Heart right ventricle (tissue), 16 donors: ENCODE measurements at regions not wholly inside any gene's neighbourhood (a gene's known extent, or its start where the extent isn't known, plus 50 kb on each side); places are given as distances from the start of the nearest gene placed in this dataset.

Source experiments
- ATAC-seq, 8 donors: fragments of 200-7000 bp; cut with Tn5 transposase; one replicate each; pipeline ENCODE4 v1.9.1; 2020; ENCODE audit warnings: mild to moderate bottlenecking in 8 of 8, moderate library complexity in 8 of 8, moderate number of reproducible peaks in 1 of 8
- DNase-seq, 2 donors: peaks; one replicate each; pipeline ENCODE4 v3.0.0-alpha.2; 2020
- H3K27ac ChIP-seq, 10 donors: fragments of 200-600 bp; sonication (generic) in 2 of 10; one replicate each; pipeline versions ENCODE4 v1.5.0 to v1.8.0; 2020 to 2022; ENCODE audit warnings: mild to moderate bottlenecking in 3 of 10
- H3K27me3 ChIP-seq, 7 donors: fragments of 200-600 bp; one replicate each; pipeline ENCODE4 v1.8.0; 2021 to 2022; ENCODE audit warnings: mild to moderate bottlenecking in 2 of 7
- H3K36me3 ChIP-seq, 9 donors: fragments of 200-600 bp; sonication (generic) in 1 of 9; one replicate each; pipeline versions ENCODE4 v1.5.0 to v1.8.0; 2020 to 2022; ENCODE audit warnings: mild to moderate bottlenecking in 2 of 9
- H3K4me1 ChIP-seq, 9 donors: fragments of 200-600 bp; sonication (generic) in 1 of 9; one replicate each; pipeline versions ENCODE4 v1.5.0 to v1.8.0; 2020 to 2022; ENCODE audit warnings: mild to moderate bottlenecking in 4 of 9
- H3K4me3 ChIP-seq, 10 donors: fragments of 200-600 bp; sonication (generic) in 2 of 10; one replicate each; pipeline versions ENCODE4 v1.5.0 to v1.8.0; 2020 to 2022; ENCODE audit warnings: mild to moderate bottlenecking in 7 of 10, moderate library complexity in 2 of 10
- H3K9me3 ChIP-seq, 11 donors: fragments of 200-600 bp in 10 of 11; sonication (generic) in 2 of 11; one replicate each; pipeline versions ENCODE4 v1.5.0 to v1.8.0; 2013 to 2022; ENCODE audit warnings: mild to moderate bottlenecking in 2 of 11, control low read depth in 1 of 11, moderate library complexity in 1 of 11
- CTCF ChIP-seq, 9 donors: fragments of 200-600 bp; sonication (generic) in 2 of 9; IDR thresholded peaks; one replicate each; pipeline versions ENCODE4 v1.5.0 to v1.8.0; 2021 to 2022; ENCODE audit warnings: antibody characterized with exemption in 9 of 9, mild to moderate bottlenecking in 5 of 9, moderate library complexity in 1 of 9
- WGBS, 2 donors: extraction: QIAGEN DNeasy Blood & Tissue Kit; methylation state at CpG; one replicate each; pipeline ENCODE4 v1.1.7; 2013; ENCODE audit warnings: inconsistent platforms in 1 of 2; 5-methylcytosine and 5-hydroxymethylcytosine counted together
- intact Hi-C, 10 donors: fragments of 100-400 bp; cut with DNase I; formaldehyde crosslinking; loops; one replicate each; pipeline versions ENCODE4 v1.11.1 to v1.14.2; 2022
- donor health status: Arrhythmogenic right ventricular cardiomyopathy.
- donor health status: ischemic (EF 13 %, LVEDD 7.1; RV severe dilation, severe dysfunction).
- donor health status: healthy with polysubstance abuse.
- donor health status: DM: no; HTN: yes; CAD: no.
- donor health status: DM: no; HTN: no; CAD: no.
- donor health status: ischemic (EF 25% LVEDD 6.9; RV normal size, moderate dysfunction).
- donor health status: ischemic (EF 25% LVEDD 5.7; RV mildly dilated, moderate dysfunction).
- donor health status: healthy.
- donor health status: DM: yes; HTN: yes; CAD: no.
- donor health status: Ischemic cardiomyopathy.
- donor health status: ischemic (EF 35%, LVEDD 5.7; RV mildly dilated, moderate dysfunction).
- donor health status: nonischemic (EF 11% LVEDD 7.7; RV severe dilation, severe dysfunction).
- donor health status: DM: yes; HTN: yes; CAD: no.
- donor health status: PGD.
- donor health status: ischemic (EF 29% LVEDD 5.4; RV normal size, mild dysfunction).
- donor health status: nonischemic (EF 23%, LVEDD 6.1; RV moderate dilation, normal function).

- Histone ChIP-seq H3K27ac (no peak overlapping the region), H3K27me3 (no peaks in the 10 kb centered on the region), H3K4me3 (no peak overlapping the region), H3K36me3 (no peaks in the 10 kb centered on the region), H3K9me3 (peaks cover 0 to 6% (median 0%) of the 10 kb centered on the region in 11 donors), H3K4me1 (peaks cover 0 to 5% (median 0%) of the 10 kb centered on the region in 9 donors)
- intact Hi-C loops = loop anchor here in 1 of 10 donors (10.0 kb wide), 1 partner anchor 574 kb away; no protein-coding TSS in a partner anchor
- WGBS, 2 donors = 37 to 41% methylated on average over 2 of the region's 2 CpGs
- ATAC-seq (peak in 2 of 8 donors; percentile 63 to 69), DNase-seq (no peak)
- no peak for TF ChIP-seq CTCF (IDR thresholded peaks at IDR 0.05)
These were observed 180.1 kb downstream of the C12orf50 start for GRCh38 chr12:87849074-87849473.

GRCh38 chr12:87848248-87848868 is 180.8 kb downstream of the C12orf50 start:
- H3K27me3 ChIP-seq = no peaks in the 10 kb centered on the region
- intact Hi-C loops = loop anchor here in 1 of 10 donors (10.0 kb wide), 1 partner anchor 574 kb away; no protein-coding TSS in a partner anchor
- DNase-seq (peak in 1 of 2 donors; percentile 5), ATAC-seq (peak in 1 of 8 donors; percentile 48)
- no peaks in the 10 kb centered on the region for H3K9me3 ChIP-seq
- 11 to 14% methylated on average over 2 of the region's 2 CpGs for WGBS, 2 donors
- H3K4me1 ChIP-seq = peaks cover 0 to 5% (median 0%) of the 10 kb centered on the region in 9 donors
- H3K27ac ChIP-seq = no peak overlapping the region
- TF ChIP-seq CTCF (IDR thresholded peaks at IDR 0.05) = peak; percentile 58 to 90 (median 81)
- no peak overlapping the region for H3K4me3 ChIP-seq
- no peaks in the 10 kb centered on the region for H3K36me3 ChIP-seq

GRCh38 chr12:87847147-87847546 is 182.1 kb downstream of the C12orf50 start:
- WGBS, 2 donors = 76 to 82% methylated on average over 4 of the region's 4 CpGs
- no peaks in the 10 kb centered on the region for H3K9me3 ChIP-seq
- H3K4me1 ChIP-seq = peaks cover 0 to 5% (median 0%) of the 10 kb centered on the region in 9 donors
- no peaks in the 10 kb centered on the region for H3K27me3 ChIP-seq
- no peak for DNase-seq
- TF ChIP-seq CTCF (IDR thresholded peaks at IDR 0.05) = no peak
- H3K27ac ChIP-seq = no peak overlapping the region
- no peaks in the 10 kb centered on the region for H3K36me3 ChIP-seq
- no peak for ATAC-seq
- H3K4me3 ChIP-seq = no peak overlapping the region
- intact Hi-C loops = loop anchor here in 1 of 10 donors (10.0 kb wide), 1 partner anchor 572 kb away; no protein-coding TSS in a partner anchor

GRCh38 chr12:87846045-87846444 is 183.2 kb downstream of the C12orf50 start:
- intact Hi-C loops = loop anchor here in 1 of 10 donors (10.0 kb wide), 1 partner anchor 571 kb away; no protein-coding TSS in a partner anchor
- WGBS, 2 donors = 58 to 77% methylated on average over 2 of the region's 2 CpGs

More at GRCh38 chr12:87846045-87846444, 183.2 kb downstream of the C12orf50 start:
- H3K27ac ChIP-seq = no peak overlapping the region
- no peaks in the 10 kb centered on the region for H3K36me3 ChIP-seq
- H3K9me3 ChIP-seq = no peaks in the 10 kb centered on the region
- no peak overlapping the region for H3K4me3 ChIP-seq
- DNase-seq (no peak), ATAC-seq (no peak)
- no peak for TF ChIP-seq CTCF (IDR thresholded peaks at IDR 0.05)
- no peaks in the 10 kb centered on the region for H3K27me3 ChIP-seq
- peaks cover 0 to 5% (median 0%) of the 10 kb centered on the region in 9 donors for H3K4me1 ChIP-seq
